HG03575 (cell line): ENCODE measurements at regions not wholly inside any gene's neighbourhood (a gene's known extent, or its start where the extent isn't known, plus 50 kb on each side); places are given as distances from the start of the nearest gene placed in this dataset.

Experiments used
- ATAC-seq: cut with Tn5 transposase; IDR thresholded peaks from one replicate; pipeline ENCODE4 v1.9.1; 2021; ENCODE audit not compliant: unreplicated experiment, insufficient number of reproducible peaks, low FRiP score; ENCODE audit errors: extremely low read depth

GRCh38 chr10:44054046-44054445 lies 330.9 kb downstream of the CXCL12 start:
- ATAC-seq, result no peak

- ATAC-seq, result no peak
Observed at GRCh38 chr10:44053391-44053790, 331.5 kb downstream of the CXCL12 start.

- no peak for ATAC-seq
Observed at GRCh38 chr10:44051584-44052385, 333.1 kb downstream of the CXCL12 start.

- no peak for ATAC-seq
Observed at GRCh38 chr10:44051091-44051490, 333.8 kb downstream of the CXCL12 start.

- ATAC-seq, result no peak
Observed at GRCh38 chr10:44049301-44050015, 335.4 kb downstream of the CXCL12 start.

GRCh38 chr10:44047361-44047760 lies 337.5 kb downstream of the CXCL12 start:
- ATAC-seq, result no peak

GRCh38 chr10:44046605-44047004 lies 338.3 kb downstream of the CXCL12 start:
- ATAC-seq, result no peak

GRCh38 chr10:44045020-44045419 lies 339.9 kb downstream of the CXCL12 start:
- no peak for ATAC-seq

GRCh38 chr10:44044549-44044948 lies 340.3 kb downstream of the CXCL12 start:
- no peak for ATAC-seq

GRCh38 chr10:44043646-44044375 lies 341.1 kb downstream of the CXCL12 start:
- ATAC-seq, result no peak

GRCh38 chr10:44042926-44043602 lies 341.8 kb downstream of the CXCL12 start:
- no peak for ATAC-seq

- ATAC-seq, result no peak
Observed at GRCh38 chr10:44042075-44042770, 342.7 kb downstream of the CXCL12 start.

GRCh38 chr10:44039599-44039998 lies 345.3 kb downstream of the CXCL12 start:
- ATAC-seq, result no peak

- no peak for ATAC-seq
Observed at GRCh38 chr10:44036425-44036824, 348.5 kb downstream of the CXCL12 start.

GRCh38 chr10:44035474-44036197 lies 349.3 kb downstream of the CXCL12 start:
- ATAC-seq, result no peak

- no peak for ATAC-seq
Observed at GRCh38 chr10:44034946-44035345, 350.0 kb downstream of the CXCL12 start.

GRCh38 chr10:44033008-44033407 lies 351.9 kb downstream of the CXCL12 start:
- no peak for ATAC-seq

- no peak for ATAC-seq
Observed at GRCh38 chr10:44032216-44032615, 352.7 kb downstream of the CXCL12 start.
